ENCODE measurements at regions not wholly inside any gene's neighbourhood (a gene's known extent, or its start where the extent isn't known, plus 50 kb on each side); places are given as distances from the start of the nearest gene placed in this dataset.

DNA sequence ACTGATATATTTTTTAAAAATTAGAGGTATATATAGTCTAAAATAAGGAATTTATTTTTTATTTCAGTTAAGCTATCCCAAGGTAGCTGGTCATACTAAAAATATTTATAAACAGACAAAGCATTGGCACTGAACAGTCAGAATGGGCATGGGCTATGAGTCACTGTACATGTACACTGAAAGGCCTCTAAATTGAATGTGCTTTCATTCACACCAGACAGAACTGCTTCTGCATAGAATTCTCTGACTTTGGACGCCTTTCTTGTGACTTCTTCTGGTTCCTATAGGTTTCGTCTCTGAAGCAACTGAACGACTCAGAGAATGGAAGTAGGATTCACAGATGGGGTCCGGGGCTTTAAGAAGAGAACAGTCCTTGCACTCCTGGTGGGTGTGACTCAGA is 394.8 kb upstream of the MEF2C start:
- TF ChIP-seq, protein P1, sequence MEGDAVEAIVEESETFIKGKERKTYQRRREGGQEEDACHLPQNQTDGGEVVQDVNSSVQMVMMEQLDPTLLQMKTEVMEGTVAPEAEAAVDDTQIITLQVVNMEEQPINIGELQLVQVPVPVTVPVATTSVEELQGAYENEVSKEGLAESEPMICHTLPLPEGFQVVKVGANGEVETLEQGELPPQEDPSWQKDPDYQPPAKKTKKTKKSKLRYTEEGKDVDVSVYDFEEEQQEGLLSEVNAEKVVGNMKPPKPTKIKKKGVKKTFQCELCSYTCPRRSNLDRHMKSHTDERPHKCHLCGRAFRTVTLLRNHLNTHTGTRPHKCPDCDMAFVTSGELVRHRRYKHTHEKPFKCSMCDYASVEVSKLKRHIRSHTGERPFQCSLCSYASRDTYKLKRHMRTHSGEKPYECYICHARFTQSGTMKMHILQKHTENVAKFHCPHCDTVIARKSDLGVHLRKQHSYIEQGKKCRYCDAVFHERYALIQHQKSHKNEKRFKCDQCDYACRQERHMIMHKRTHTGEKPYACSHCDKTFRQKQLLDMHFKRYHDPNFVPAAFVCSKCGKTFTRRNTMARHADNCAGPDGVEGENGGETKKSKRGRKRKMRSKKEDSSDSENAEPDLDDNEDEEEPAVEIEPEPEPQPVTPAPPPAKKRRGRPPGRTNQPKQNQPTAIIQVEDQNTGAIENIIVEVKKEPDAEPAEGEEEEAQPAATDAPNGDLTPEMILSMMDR (IDR thresholded peaks at IDR 0.05), result no peak
- TF ChIP-seq POLR2A (IDR thresholded peaks at IDR 0.05), result no peak
